Endothelial cell (in vitro differentiated cells): ENCODE measurements at regions not wholly inside any gene's neighbourhood (a gene's known extent, or its start where the extent isn't known, plus 50 kb on each side); places are given as distances from the start of the nearest gene placed in this dataset.
A peak's percentile ranks its signal among the peaks of the same experiment; 100 is the strongest.
"Not testable (repeated sequence)": the region's sequence is repeated elsewhere in the genome, so short reads cannot be mapped to it uniquely, and the experiment has no call there.

Experiments used
- DNase-seq: peaks from one replicate; pipeline ENCODE4 v3.0.0; 2021; ENCODE audit warnings: low spot score
- H3K27ac Mint-ChIP-seq: one replicate; pipeline ENCODE4 v1.8.0; 2021; ENCODE audit warnings: mixed read lengths, inconsistent platforms; ENCODE audit not compliant: unreplicated experiment
- H3K27me3 Mint-ChIP-seq: one replicate; pipeline ENCODE4 v1.8.0; 2021; ENCODE audit warnings: mild to moderate bottlenecking, moderate library complexity, mixed read lengths, inconsistent platforms; ENCODE audit not compliant: unreplicated experiment
- H3K36me3 Mint-ChIP-seq: one replicate; pipeline ENCODE4 v1.8.0; 2021; ENCODE audit warnings: mild to moderate bottlenecking, low read depth, mixed read lengths, inconsistent platforms; ENCODE audit not compliant: unreplicated experiment
- H3K4me1 Mint-ChIP-seq: one replicate; pipeline ENCODE4 v1.8.0; 2021; ENCODE audit warnings: mild to moderate bottlenecking, mixed read lengths, inconsistent platforms; ENCODE audit not compliant: unreplicated experiment
- H3K4me3 Mint-ChIP-seq: one replicate; pipeline ENCODE4 v1.8.0; 2021; ENCODE audit warnings: mild to moderate bottlenecking, mixed read lengths, inconsistent platforms; ENCODE audit not compliant: unreplicated experiment
- H3K9me3 Mint-ChIP-seq: one replicate; pipeline ENCODE4 v1.8.0; 2021; ENCODE audit warnings: mixed read lengths, inconsistent platforms; ENCODE audit not compliant: unreplicated experiment
- CTCF ChIP-seq: fragments of 200-600 bp; sonication (generic); IDR thresholded peaks from one replicate; pipeline ENCODE4 v1.5.0; 2021; ENCODE audit warnings: antibody characterized with exemption; ENCODE audit not compliant: unreplicated experiment

- peak; percentile 79 for TF ChIP-seq CTCF
- H3K4me1 Mint-ChIP-seq = peaks cover 8% of the 10 kb centered on the region
- H3K4me3 Mint-ChIP-seq = no peak overlapping the region
- H3K27me3 Mint-ChIP-seq = no peaks in the 10 kb centered on the region
- no peak overlapping the region for H3K27ac Mint-ChIP-seq
- no peaks in the 10 kb centered on the region for H3K9me3 Mint-ChIP-seq
- H3K36me3 Mint-ChIP-seq = no peaks in the 10 kb centered on the region
- DNase-seq = peak; percentile 80
Measured at GRCh38 chr5:87780831-87781760, 368.4 kb upstream of the CCNH start.

- Mint-ChIP-seq H3K27ac (no peak overlapping the region), H3K9me3 (no peaks in the 10 kb centered on the region), H3K36me3 (no peaks in the 10 kb centered on the region), H3K4me3 (no peak overlapping the region), H3K27me3 (no peaks in the 10 kb centered on the region), H3K4me1 (peaks cover 3% of the 10 kb centered on the region)
- no peak for DNase-seq
- TF ChIP-seq CTCF = no peak
Measured at GRCh38 chr5:87778876-87779275, 366.1 kb upstream of the CCNH start.

GRCh38 chr5:87777877-87778276 is 365.1 kb upstream of the CCNH start:
- no peak for TF ChIP-seq CTCF
- no peak overlapping the region for H3K4me3 Mint-ChIP-seq
- H3K9me3 Mint-ChIP-seq = no peaks in the 10 kb centered on the region

GRCh38 chr5:87776785-87777184 is 364.1 kb upstream of the CCNH start:
- no peaks in the 10 kb centered on the region for H3K9me3 Mint-ChIP-seq
- H3K36me3 Mint-ChIP-seq = no peaks in the 10 kb centered on the region
- peaks cover 3% of the 10 kb centered on the region for H3K4me1 Mint-ChIP-seq
- DNase-seq = no peak
- no peak overlapping the region for H3K4me3 Mint-ChIP-seq
- TF ChIP-seq CTCF = no peak
- no peak overlapping the region for H3K27ac Mint-ChIP-seq
- H3K27me3 Mint-ChIP-seq = no peaks in the 10 kb centered on the region

More at GRCh38 chr5:87777877-87778276, 365.1 kb upstream of the CCNH start:
- Mint-ChIP-seq H3K4me1 (peaks cover 3% of the 10 kb centered on the region), H3K36me3 (no peaks in the 10 kb centered on the region), H3K27ac (no peak overlapping the region), H3K27me3 (no peaks in the 10 kb centered on the region)
- DNase-seq = no peak

- not testable (repeated sequence) for H3K27me3 Mint-ChIP-seq, H3K4me3 Mint-ChIP-seq, H3K9me3 Mint-ChIP-seq, H3K27ac Mint-ChIP-seq, H3K36me3 Mint-ChIP-seq, DNase-seq, H3K4me1 Mint-ChIP-seq
Measured at GRCh38 chr5:87776302-87776701, 363.6 kb upstream of the CCNH start.
